HepG2 (cell line): ENCODE measurements at regions not wholly inside any gene's neighbourhood (a gene's known extent, or its start where the extent isn't known, plus 50 kb on each side); places are given as distances from the start of the nearest gene placed in this dataset.

Experiments
- CHD2 ChIP-seq: IDR thresholded peaks from 2 replicates; pipeline ENCODE4 v1.6.1; 2011; ENCODE audit warnings: low read depth, low read length, improper control_type of control experiment
- EZH2 ChIP-seq: conservative IDR thresholded peaks from 2 replicates; pipeline ENCODE4 v1.6.1; 2012; ENCODE audit warnings: mild to moderate bottlenecking, low read depth, low read length, moderate library complexity
- FOXJ3 ChIP-seq: sonication (generic); formaldehyde crosslinking; IDR thresholded peaks from 2 replicates; pipeline ENCODE4 v1.4.0; 2020; ENCODE audit warnings: missing genetic modification reagents, mild to moderate bottlenecking, borderline replicate concordance
- POLR2A ChIP-seq, 2 experiments: IDR thresholded peaks; 2 replicates each; pipeline ENCODE4 v1.6.1; 2011; ENCODE audit warnings: low read depth in 2 of 2, low read length in 2 of 2, mild to moderate bottlenecking in 1 of 2, moderate library complexity in 1 of 2; ENCODE audit not compliant: insufficient read depth in 1 of 2
- TBX3 ChIP-seq: fragments of 450-650 bp; IDR thresholded peaks from 2 replicates; pipeline ENCODE4 v1.6.1; 2017; ENCODE audit warnings: antibody characterized with exemption, mild to moderate bottlenecking, inconsistent platforms, borderline replicate concordance
- USF2 ChIP-seq, 2 experiments: sonication (generic) in 1 of 2; formaldehyde crosslinking in 1 of 2; IDR thresholded peaks; 2 replicates each; pipeline versions ENCODE4 v1.5.1 to v1.6.1; 2011 to 2020; ENCODE audit warnings: borderline replicate concordance in 1 of 2, low read depth in 1 of 2, low read length in 1 of 2, mild to moderate bottlenecking in 1 of 2, missing genetic modification reagents in 1 of 2, moderate library complexity in 1 of 2
- ZFP36L1 ChIP-seq: sonication (generic); formaldehyde crosslinking; IDR thresholded peaks from 2 replicates; pipeline ENCODE4 v1.8.0; 2022; ENCODE audit warnings: mild to moderate bottlenecking, missing genetic modification reagents, moderate library complexity

- TF ChIP-seq POLR2A (IDR thresholded peaks at IDR 0.05; ENCODE audit: insufficient read depth in 1 of 2, low read depth in 2 of 2, low read length in 2 of 2) (no peak), EZH2 (no peak), FOXJ3 (CRISPR knock-in tag) (no peak), ZFP36L1 (CRISPR knock-in tag) (no peak), USF2 (IDR thresholded peaks at IDR 0.05; ENCODE audit: low read depth, low read length) (no peak), USF2 (CRISPR knock-in tag; IDR thresholded peaks at IDR 0.05; ENCODE audit: borderline replicate concordance) (no peak), CHD2 (no peak), TBX3 (no peak)
Observed at GRCh38 chr2:138084206-138084605, 119.9 kb downstream of the HNMT start.
